ENCODE measurements at regions not wholly inside any gene's neighbourhood (a gene's known extent, or its start where the extent isn't known, plus 50 kb on each side); places are given as distances from the start of the nearest gene placed in this dataset.

DNA sequence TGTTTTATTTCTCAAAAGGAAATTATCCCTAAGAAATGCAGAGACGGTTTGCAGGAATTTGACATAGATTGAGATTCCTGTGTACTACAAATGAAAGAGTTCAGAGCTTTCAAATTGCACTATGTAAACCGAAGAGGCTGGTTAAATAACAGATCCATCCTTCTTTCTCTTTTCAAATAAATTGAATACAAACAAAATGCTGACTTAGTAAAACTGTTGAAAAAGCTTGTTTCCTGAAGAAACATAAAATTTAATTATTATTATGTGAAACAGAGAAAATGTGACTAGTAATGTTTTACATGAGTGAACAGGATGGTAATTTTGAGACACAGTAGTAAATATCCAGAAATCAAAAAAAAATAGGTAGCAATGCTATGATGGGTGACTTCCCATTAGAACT is 441.2 kb downstream of the LRRIQ3 start:
- no peak overlapping the region for H3K4me3 Mint-ChIP-seq
- no peak overlapping the region for H3K27ac Mint-ChIP-seq
- H3K27me3 Mint-ChIP-seq (ENCODE audit: low read depth, poor library complexity) = no peaks in the 10 kb centered on the region
- no peaks in the 10 kb centered on the region for H3K36me3 Mint-ChIP-seq (ENCODE audit: low read depth)
- H3K4me1 Mint-ChIP-seq = no peaks in the 10 kb centered on the region
- DNase-seq = no peak
- H3K9me3 Mint-ChIP-seq = no peaks in the 10 kb centered on the region
- TF ChIP-seq, protein P1, sequence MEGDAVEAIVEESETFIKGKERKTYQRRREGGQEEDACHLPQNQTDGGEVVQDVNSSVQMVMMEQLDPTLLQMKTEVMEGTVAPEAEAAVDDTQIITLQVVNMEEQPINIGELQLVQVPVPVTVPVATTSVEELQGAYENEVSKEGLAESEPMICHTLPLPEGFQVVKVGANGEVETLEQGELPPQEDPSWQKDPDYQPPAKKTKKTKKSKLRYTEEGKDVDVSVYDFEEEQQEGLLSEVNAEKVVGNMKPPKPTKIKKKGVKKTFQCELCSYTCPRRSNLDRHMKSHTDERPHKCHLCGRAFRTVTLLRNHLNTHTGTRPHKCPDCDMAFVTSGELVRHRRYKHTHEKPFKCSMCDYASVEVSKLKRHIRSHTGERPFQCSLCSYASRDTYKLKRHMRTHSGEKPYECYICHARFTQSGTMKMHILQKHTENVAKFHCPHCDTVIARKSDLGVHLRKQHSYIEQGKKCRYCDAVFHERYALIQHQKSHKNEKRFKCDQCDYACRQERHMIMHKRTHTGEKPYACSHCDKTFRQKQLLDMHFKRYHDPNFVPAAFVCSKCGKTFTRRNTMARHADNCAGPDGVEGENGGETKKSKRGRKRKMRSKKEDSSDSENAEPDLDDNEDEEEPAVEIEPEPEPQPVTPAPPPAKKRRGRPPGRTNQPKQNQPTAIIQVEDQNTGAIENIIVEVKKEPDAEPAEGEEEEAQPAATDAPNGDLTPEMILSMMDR (IDR thresholded peaks at IDR 0.05) = no peak

DNA sequence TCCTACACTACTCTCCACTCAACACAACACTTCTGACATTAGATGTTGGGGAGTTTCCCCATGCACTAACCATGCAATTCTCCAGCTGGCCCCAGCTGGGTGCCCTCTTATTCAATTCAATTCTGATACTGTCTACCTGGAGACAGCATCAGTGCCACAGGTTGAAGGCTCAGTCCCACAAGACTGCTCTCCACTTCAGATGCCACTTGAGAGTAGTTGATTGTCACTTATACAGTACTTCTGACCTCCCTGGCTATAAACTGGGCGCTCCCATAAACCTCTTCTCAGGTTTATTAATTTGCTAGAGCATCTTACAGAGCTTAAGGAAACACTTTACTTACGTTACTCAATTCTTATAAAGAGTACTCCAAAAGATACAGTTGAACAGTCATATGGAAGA is 442.3 kb downstream of the LRRIQ3 start:
- H3K4me3 Mint-ChIP-seq = no peak overlapping the region
- H3K36me3 Mint-ChIP-seq (ENCODE audit: low read depth) = no peaks in the 10 kb centered on the region
- H3K27me3 Mint-ChIP-seq (ENCODE audit: low read depth, poor library complexity) = no peaks in the 10 kb centered on the region

DNA sequence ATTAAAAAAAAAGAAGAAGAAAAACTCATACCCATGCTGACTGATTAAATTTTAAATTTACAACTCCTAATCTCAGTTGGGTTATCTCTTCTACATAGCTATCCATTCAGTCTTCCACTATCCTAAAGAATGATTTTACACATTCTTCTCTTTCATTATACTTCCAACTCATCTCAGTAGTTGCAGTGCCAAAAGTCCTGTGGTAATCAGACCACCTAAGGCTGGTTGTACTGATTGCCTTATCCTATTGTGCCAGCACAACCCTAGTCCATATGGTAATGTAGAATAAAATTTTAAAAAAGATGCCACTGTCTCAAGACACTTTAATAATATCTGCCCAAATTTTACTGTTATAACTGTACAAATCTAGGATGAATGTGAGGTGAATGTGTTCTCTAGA is 448.0 kb downstream of the LRRIQ3 start:
- H3K9me3 Mint-ChIP-seq = peaks cover 7% of the 10 kb centered on the region
- no peaks in the 10 kb centered on the region for H3K36me3 Mint-ChIP-seq (ENCODE audit: low read depth)
- TF ChIP-seq, protein P1 (IDR thresholded peaks at IDR 0.05) = no peak
- H3K27ac Mint-ChIP-seq = no peak overlapping the region
- H3K4me3 Mint-ChIP-seq = no peak overlapping the region
- H3K4me1 Mint-ChIP-seq = no peaks in the 10 kb centered on the region
- DNase-seq = no peak
- no peaks in the 10 kb centered on the region for H3K27me3 Mint-ChIP-seq (ENCODE audit: low read depth, poor library complexity)

More for the DNA sequence above, 442.3 kb downstream of the LRRIQ3 start:
- Mint-ChIP-seq H3K9me3 (no peaks in the 10 kb centered on the region), H3K4me1 (no peaks in the 10 kb centered on the region), H3K27ac (no peak overlapping the region)
- TF ChIP-seq, protein P1 (IDR thresholded peaks at IDR 0.05) = no peak
- no peak for DNase-seq

DNA sequence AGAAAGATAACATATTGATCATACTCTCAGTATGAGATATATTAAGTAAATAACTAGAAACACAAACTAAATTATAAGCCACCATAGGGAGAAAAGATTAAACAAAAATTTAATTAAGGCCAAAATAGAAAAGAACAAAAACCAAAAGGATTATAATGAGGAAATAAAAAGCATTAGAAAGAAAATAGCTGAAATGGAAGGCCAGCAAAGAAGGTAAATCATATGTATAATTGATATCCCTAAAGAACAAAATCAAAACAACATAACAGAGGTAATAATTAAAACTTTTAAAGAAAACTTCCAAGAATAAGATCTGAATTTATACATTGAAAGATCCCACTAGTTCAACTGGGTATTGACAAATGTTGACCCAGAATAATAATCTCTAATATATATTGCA is 453.0 kb downstream of the LRRIQ3 start:
- Mint-ChIP-seq H3K27me3 (ENCODE audit: low read depth, poor library complexity) (no peaks in the 10 kb centered on the region), H3K9me3 (peaks cover 23% of the 10 kb centered on the region), H3K36me3 (ENCODE audit: low read depth) (no peaks in the 10 kb centered on the region), H3K27ac (no peak overlapping the region), H3K4me1 (no peaks in the 10 kb centered on the region), H3K4me3 (no peak overlapping the region)
- TF ChIP-seq, protein P1 (IDR thresholded peaks at IDR 0.05) = no peak
- DNase-seq = no peak

DNA sequence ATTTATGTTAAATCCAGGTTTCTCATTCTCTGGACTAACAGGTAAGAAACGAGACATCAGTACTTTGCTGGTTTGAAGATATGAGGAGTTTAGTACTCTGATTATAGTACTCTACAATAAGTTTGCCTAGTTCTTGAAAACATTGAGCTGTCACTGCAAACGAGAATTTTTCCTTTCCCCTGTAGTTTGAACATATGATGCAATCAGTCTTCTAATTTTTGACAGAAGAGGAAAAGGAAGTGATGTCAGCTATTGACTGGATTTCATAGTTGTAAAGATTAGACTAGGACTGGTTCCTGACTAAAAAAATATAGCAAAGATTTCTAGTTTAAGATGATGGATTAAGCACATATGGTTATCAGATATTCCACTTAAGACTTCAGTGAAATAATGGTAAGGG is 461.9 kb downstream of the LRRIQ3 start:
- TF ChIP-seq, protein P1 (IDR thresholded peaks at IDR 0.05) = no peak
- Mint-ChIP-seq H3K27ac (no peak overlapping the region), H3K36me3 (ENCODE audit: low read depth) (no peaks in the 10 kb centered on the region), H3K27me3 (ENCODE audit: low read depth, poor library complexity) (no peaks in the 10 kb centered on the region), H3K9me3 (no peaks in the 10 kb centered on the region), H3K4me3 (no peak overlapping the region), H3K4me1 (no peaks in the 10 kb centered on the region)
- DNase-seq = no peak

DNA sequence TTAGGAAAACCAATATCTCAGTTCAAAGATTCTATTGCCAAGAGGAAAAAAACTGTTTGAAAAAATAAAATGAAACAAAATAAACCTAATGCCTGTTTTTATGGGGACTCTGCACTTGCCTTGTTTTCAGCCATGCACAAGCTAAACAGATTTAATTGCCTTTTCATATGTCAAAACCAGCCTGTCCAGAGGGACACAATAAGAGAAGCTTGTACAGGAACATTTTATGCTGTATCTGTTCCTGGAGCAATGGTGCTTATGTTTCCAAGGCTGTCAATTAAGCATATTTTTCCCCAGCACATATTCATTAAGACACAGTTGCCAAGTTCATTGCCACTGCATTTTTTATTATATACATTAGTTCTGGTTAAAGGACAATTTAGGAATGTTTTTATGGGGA is 470.9 kb downstream of the LRRIQ3 start:
- no peak overlapping the region for H3K4me3 Mint-ChIP-seq
- no peaks in the 10 kb centered on the region for H3K36me3 Mint-ChIP-seq (ENCODE audit: low read depth)
- no peaks in the 10 kb centered on the region for H3K9me3 Mint-ChIP-seq
- TF ChIP-seq, protein P1 (IDR thresholded peaks at IDR 0.05) = no peak
- H3K27ac Mint-ChIP-seq = no peak overlapping the region
- H3K27me3 Mint-ChIP-seq (ENCODE audit: low read depth, poor library complexity) = no peaks in the 10 kb centered on the region
- no peaks in the 10 kb centered on the region for H3K4me1 Mint-ChIP-seq
- no peak for DNase-seq

All from nephron progenitor cell (in vitro differentiated cells).